ENCODE measurements at regions not wholly inside any gene's neighbourhood (a gene's known extent, or its start where the extent isn't known, plus 50 kb on each side); places are given as distances from the start of the nearest gene placed in this dataset.
A peak's percentile ranks its signal among the peaks of the same experiment; 100 is the strongest.

- Histone ChIP-seq H3K4me3 (replicated peaks in 1 of 3; ENCODE audit: insufficient read depth in 1 of 3, low read depth in 1 of 3, low read length in 3 of 3) (no peak overlapping the region), H3K4me2 (ENCODE audit: insufficient read depth, low read length) (no peak overlapping the region), H3K9me1 (replicated peaks; ENCODE audit: control insufficient read depth, extremely low read depth, insufficient read depth, low read length) (no peaks in the 10 kb centered on the region), H3K79me2 (ENCODE audit: control insufficient read depth, insufficient read depth, low read length) (no peaks in the 10 kb centered on the region), H3K9ac (replicated peaks; ENCODE audit: extremely low read depth, insufficient read depth, low read length) (no peak overlapping the region), H3K36me3 (ENCODE audit: control insufficient read depth in 2 of 2, extremely low read depth in 1 of 2, insufficient read depth in 2 of 2, low read length in 2 of 2) (no peaks in the 10 kb centered on the region), H4K20me1 (replicated peaks; ENCODE audit: control insufficient read depth, extremely low read depth, insufficient read depth, low read length) (no peaks in the 10 kb centered on the region), H3K27ac (ENCODE audit: insufficient read depth, low read depth, low read length) (no peak overlapping the region), H2AFZ (ENCODE audit: low read depth, low read length) (no peak overlapping the region), H3K4me1 (ENCODE audit: control insufficient read depth, extremely low read depth, insufficient read depth, low read length) (no peaks in the 10 kb centered on the region), H3K27me3 (ENCODE audit: control insufficient read depth in 2 of 2, insufficient read depth in 2 of 2, low read length in 2 of 2) (no peaks in the 10 kb centered on the region), H3K9me3 (replicated peaks; ENCODE audit: control insufficient read depth, insufficient read depth, low read length) (no peaks in the 10 kb centered on the region)
- ChIA-PET CTCF (no interaction called here), POLR2A (no interaction called here)
- FAIRE-seq (no peak), DNase-seq (ENCODE audit: low read depth, low spot score) (peak; percentile 43)
- intact Hi-C loops (cut with micrococcal nuclease): no loop called here
- no TSS peak for BruUV-seq (replicated peaks)
- dilution Hi-C loops (cut with MboI; ENCODE audit: extremely low pct_ligation_motif_present, low sequenced_read_pairs): no loop called here
- no peak for TF ChIP-seq POLR2A (IDR thresholded peaks at IDR 0.05; ENCODE audit: low read depth, low read length)
- TF ChIP-seq FOS (IDR thresholded peaks at IDR 0.05; ENCODE audit: borderline replicate concordance, insufficient read depth, low read length): no peak
- no peak for TF ChIP-seq MYC (IDR thresholded peaks at IDR 0.05; ENCODE audit: low read depth, low read length)
- TF ChIP-seq JUN (IDR thresholded peaks at IDR 0.05; ENCODE audit: borderline replicate concordance, insufficient read depth, insufficient read length, low read depth): no peak
- no peak for TF ChIP-seq GATA2 (IDR thresholded peaks at IDR 0.05; ENCODE audit: insufficient read depth, insufficient read length, low read depth, low read length)
- no peak for TF ChIP-seq CTCF (IDR thresholded peaks at IDR 0.05; ENCODE audit: extremely low read depth in 1 of 2, insufficient read depth in 1 of 2, low read depth in 1 of 2, low read length in 2 of 2)
- no peak for TF ChIP-seq EZH2 (IDR thresholded peaks at IDR 0.05; ENCODE audit: borderline replicate concordance, low read depth, low read length, severe bottlenecking)
- TF ChIP-seq MAX (IDR thresholded peaks at IDR 0.05; ENCODE audit: insufficient read depth, insufficient read length): no peak
- no peak for TF ChIP-seq POLR2AphosphoS5 (IDR thresholded peaks at IDR 0.05; ENCODE audit: insufficient read depth, low read depth, low read length)
These were observed 234.3 kb downstream of the ETAA1 start for GRCh38 chr2:67631483-67631882.
